ENCODE measurements at regions not wholly inside any gene's neighbourhood (a gene's known extent, or its start where the extent isn't known, plus 50 kb on each side); places are given as distances from the start of the nearest gene placed in this dataset.

DNA sequence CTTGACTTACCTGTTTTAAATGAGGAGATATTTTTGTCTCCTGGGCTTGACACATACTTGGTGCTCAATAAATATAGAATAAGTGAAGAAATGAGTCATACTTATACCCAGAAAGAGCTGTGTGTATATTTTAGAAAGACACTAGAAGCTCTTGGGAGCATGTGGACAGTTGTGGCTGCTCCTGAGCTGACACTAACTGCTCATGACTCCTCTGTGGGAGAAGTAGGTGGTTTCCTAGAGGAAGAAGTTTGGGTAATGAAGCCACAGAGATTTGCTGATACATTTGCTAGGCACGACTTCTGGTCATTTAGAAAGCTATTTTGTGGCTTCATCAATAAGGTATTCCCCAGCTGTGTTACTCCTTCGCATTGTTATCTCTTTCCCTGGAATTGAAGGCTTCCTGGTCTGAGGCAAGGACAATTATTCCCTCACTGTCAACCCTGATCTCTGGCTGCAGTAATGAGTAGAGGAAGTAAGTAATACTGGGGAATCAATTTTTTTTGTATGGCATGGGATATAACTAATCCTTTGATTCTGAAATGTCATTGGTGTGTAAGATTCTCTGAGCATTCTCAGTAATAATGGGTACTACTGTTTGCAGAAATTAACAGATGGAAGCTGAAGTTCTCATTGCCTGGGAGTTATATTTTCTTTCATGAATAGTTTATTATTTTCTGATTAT lies 79.6 kb upstream of the DCBLD2 start:
- no peak for DNase-seq

DNA sequence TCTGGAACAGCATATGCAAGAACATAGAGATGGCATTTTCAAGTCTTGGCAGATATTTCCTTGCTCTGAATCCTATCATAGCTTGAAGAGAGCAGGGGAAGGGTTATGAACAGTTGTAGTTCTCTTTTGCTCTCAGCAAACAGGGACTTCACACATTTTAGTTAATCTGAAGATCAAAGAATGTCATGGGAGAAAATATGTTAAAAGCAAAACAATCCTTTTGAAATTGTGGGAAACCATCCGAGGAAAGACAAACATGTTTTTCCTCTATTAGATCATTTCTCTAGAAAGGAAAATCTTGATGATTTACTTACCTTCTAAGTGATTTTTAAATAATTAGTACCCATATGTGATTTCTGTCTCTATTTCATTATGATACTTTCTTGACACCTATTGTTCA lies 77.8 kb upstream of the DCBLD2 start:
- DNase-seq: no peak

DNA sequence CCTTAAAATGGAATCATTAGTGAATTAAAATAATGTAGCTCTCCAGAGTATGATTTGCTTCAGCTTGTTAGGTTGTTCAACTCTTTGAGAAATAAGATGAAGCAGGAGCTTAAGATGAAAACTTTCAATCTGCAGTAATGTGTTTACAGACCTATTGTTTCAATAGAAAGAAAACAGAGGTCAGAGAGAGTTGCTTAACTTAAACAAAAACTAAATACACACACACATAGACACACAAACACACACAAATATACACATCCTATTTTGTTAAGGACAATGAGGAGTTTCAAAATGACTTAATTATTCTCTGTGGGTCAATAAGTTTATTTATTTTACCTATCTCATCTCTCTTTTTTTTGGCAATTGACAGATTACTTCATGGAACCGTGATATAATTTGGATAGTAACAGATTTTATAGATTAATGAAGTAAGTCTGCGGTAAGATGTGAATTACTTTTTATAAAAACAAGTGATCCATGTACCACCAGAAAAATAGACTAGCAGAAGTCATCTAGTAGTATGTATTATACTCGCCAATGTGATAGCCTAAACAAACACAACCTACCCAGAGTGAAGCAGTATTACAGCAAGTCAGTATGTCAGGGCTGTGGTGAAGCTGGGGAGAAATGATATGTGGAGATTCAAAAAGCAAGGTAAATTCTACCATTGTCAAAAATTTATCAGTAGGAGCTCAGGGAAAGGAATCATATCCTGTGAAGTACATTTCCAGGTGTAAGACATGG lies 76.7 kb upstream of the DCBLD2 start:
- DNase-seq: no peak

DNA sequence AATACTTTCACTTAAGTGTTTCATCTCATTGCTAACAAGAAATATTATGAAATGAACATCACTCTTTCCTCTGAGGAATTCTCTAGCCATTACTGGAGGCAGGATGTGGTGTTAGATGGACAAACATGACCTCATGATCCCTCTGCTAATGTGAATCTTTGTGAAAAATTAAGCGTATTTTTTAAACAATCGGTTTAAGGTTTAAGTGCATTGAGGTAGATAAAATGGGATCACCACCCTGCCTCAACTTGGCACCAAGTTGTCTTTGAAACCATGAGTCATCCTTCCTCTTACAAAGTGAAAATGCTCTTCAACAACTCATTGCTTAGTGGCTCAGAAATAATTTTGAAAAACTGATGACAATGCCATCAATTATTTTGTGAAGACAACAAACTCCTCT lies 76.0 kb upstream of the DCBLD2 start:
- DNase-seq: no peak

DNA sequence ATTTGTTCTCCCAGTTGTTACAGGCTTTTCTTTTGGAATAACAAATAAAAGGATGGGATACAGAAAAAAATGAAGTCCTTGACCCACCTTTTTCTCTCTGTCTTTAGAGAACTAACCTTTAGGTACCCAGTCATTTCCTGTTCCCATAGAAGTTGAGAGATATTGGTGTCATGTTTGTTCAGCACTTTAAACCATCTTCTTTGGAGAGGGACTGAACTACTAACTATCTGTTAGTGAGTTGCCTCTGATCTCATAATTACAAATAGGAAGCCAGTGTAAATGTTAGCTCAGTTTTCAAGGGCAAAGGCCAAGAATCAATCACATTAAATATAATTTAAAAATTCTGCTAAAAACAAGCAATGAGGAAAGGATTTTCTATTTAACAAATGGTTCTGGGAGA lies 72.9 kb upstream of the DCBLD2 start:
- DNase-seq: no peak

DNA sequence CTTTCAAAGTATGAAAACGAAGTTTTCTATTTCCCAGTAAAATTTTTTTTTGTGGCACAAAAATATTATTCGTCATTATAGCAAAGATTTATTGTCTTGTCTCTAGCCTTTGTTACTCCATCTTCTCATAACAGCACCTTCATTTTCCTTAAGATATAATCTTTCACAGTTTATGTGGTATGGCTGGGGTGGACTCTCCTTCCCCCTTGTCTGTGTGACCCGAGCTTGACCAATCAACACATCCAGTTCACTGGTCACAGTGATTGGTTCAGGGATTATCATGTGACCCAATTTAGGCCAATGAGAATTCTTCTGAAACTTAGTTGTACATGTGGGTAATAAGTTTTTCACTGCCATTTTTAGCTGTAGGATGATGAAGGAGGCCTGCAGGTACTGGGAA lies 71.2 kb upstream of the DCBLD2 start:
- DNase-seq: no peak

DNA sequence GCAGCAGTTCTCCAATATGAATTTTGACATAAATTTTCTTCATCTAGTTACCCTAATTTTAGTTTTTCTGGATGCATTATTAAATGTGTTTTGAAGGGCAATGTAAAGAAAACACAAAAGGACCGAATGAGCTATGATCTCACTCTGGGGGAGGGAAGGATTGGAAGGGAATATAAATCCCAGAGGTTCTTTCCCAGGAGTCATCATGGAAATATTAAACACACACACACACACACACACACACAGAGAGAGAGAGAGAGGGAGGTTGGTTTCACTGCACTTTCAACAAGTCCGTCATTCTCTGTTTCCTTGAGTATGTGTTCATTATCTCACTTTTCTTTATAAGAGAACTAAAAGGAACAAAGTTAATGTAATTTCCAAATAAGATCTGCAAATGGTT lies 70.7 kb upstream of the DCBLD2 start:
- DNase-seq: no peak

DNA sequence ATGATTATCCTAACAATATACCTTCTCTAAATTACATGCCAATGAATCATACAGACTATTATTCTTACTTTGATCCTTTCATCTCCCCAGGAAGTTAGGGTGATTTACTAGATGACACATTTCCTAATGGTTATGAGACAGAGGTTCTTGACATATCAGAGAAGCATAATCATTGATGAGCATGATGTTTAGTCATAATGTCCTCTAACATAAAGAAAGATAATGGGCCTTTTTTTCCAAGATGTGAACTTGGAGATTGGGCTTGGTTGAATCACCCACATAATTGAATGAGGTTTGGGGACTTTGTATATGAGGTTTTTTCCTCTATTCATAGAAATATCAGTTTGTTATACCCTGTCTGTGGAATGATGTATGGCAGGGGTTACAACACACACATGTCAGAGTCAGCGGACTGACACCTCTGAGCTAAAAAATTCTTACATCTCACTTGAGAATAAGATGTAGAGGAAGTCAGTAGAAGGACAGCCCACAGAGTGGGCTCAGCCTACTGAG lies 69.7 kb upstream of the DCBLD2 start:
- no peak for DNase-seq

DNA sequence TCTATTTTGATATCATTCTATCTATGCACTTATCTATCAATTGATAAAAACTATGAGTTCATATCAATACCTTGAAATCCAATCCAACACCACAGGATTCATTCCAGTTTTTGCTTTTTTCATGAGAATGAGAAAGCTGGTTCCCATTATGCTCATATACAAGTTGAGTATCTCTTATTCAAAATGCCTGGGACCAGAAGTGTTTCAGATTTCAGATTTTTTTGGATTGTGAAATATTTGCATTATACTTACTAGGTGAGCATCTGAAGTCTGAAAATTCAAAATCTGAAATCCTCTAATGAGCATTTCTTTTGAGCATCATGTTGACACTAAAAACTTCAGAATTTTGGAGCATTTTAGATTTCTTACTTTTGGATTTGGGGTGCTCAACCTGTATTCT lies 67.8 kb upstream of the DCBLD2 start:
- DNase-seq: no peak

DNA sequence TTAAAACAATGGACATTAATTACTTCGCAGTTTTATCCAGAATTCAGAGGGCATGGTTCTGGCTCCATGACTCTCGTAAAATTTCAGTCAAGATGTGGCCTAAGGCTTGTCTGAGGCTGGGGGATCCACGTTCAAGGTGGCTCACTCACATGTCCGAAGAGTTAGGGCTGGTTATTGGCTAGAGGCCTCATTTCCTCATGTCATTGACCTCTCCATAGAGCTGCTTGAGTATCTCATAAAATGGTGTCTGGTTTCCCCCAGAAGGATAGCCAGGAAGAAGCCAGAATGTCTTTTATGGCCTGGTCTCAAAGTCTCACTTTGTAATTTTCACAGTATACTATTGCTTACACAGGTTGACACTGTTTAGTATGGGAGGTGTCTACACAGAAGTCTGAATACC lies 67.3 kb upstream of the DCBLD2 start:
- DNase-seq: no peak

DNA sequence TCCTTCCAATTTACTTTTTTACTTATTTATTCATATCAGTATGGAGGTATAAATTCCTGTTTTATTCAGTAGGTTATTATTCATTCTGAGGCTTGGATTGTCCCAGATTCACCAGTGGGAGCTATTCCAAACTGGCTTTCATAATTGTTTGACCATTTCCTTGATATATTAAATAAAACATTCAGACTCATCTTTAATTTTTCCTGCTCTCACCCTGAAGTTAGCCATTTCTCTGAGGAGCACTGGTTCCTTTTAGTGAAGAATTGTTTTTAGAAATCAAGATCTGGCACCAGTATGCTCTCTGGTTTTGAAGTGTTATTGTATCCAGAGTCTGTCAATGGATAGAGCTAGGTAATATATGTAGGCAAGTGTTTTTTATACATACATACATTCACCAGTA lies 66.9 kb upstream of the DCBLD2 start:
- DNase-seq: no peak

DNA sequence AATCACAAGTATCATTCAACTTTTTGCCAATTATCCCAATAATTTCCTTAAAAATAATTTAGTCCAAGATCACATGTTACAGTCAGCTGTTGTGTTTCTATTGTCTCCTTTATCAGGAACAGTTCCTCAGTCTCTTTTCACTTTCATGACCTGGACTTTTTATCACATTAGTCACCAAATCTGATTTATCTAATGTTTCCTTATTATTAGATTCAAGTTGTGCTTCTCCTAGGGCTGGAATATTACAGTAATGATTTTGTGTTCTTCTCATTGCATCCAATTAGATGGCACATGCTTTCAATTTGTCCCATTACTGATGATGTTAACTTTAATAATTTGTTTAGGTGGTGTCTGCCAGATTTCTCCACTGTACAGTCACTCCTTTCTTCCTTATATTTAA lies 66.3 kb upstream of the DCBLD2 start:
- no peak for DNase-seq

DNA sequence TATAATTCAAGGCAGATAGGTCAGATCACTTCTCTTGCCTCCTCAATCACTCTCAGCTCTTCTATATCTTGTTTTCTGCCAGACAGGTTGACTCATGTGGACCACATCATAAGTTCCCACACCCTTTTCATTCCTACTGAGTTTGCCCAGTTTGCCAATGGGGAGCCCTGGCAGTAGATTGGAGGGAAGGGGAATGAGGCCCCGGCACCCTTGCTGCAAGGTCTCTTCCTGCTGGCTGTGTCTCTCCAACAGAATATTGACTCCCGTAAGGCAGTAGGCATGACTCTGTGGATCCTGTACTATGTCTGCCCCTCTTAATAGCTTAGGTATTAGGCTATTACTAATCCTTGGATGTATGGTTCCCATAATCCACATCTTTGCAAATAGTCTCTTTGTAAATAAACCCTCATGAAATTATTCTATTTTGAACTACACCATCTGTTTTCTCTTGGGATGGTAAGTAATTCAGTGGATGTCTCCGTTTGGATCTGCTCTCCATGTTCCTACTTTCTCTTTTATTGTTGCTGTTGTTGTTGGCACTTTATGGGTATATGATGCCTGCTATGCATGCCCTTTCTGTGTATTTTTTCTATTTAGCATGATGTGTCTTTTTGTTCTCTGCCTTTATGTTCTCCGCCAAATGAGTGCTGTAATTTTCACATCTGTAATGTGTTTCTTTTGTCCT lies 65.5 kb upstream of the DCBLD2 start:
- DNase-seq: no peak

DNA sequence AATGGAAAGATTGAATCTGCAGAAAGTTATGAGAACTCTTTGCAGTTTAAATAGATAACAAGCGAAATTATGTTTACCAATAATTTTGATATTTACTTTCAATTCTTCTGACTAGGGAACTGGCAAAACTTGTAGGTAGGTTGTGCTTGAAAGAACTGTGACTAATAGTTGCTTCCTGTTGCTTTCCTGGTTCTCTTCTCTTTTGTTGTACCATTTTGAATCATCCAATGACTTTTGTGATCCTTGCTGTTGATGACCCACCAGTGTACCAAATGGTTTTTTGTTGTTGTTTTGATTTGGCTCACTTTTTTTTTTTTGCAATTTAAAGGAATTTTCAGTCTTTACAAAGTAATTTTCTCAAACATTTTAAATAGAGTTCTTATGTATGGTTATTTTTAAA lies 64.9 kb upstream of the DCBLD2 start:
- no peak for DNase-seq

DNA sequence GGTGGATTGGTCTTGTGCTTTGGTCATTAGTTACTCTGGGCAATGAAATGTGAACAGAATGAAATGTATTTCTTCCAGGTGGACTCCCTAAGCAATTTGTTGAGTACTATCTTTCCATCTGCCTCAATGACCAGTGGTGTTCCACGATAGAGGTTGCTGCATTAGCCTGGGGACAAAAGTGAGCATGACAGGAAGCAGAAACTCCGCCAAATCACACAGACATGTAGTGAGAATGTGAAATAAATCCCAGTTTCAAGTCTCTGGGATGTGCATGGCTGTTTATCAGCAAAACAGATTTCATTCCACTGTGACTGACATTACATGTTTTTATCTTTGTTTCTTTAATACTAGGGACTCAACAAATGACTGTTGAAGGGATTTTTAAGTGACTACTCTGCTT lies 63.3 kb upstream of the DCBLD2 start:
- DNase-seq: no peak

DNA sequence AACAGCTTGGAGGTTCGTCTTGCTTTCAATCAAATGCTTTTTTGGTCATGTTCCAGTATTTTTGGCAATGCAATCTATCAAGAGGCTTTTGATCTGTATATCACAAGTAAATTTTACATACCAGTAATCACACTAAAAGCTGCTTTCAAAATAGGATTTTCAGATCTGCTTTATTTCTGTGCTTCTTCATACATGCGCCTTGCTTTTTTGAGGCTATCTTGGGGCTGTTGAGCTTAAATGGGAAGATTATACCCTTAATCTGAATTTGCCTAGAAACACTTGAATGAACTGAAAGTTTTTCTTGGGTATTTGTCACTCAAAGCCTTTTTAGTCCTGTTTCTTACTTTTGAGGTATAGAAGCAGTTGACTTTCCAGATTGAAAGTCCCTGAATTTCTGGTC lies 62.1 kb upstream of the DCBLD2 start:
- DNase-seq: no peak

DNA sequence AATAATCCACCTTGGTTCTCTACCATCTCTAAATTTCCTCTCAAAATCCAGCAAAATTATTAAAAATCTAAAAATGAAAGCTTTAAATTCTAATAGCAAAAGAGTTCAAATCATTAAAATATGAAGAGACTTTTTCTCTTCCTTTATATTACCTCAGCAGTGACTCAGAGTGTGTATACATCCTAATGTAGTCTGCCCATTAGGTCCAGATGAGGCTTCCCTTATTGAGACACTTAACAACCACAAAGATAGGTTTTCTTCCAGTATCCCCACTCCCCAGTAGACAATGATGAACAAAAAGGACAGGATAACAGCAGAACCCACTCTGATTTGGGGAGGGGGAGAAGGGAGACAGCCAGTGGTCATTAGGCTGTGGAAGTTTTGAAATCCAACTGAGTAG lies 61.5 kb upstream of the DCBLD2 start:
- DNase-seq: no peak

DNA sequence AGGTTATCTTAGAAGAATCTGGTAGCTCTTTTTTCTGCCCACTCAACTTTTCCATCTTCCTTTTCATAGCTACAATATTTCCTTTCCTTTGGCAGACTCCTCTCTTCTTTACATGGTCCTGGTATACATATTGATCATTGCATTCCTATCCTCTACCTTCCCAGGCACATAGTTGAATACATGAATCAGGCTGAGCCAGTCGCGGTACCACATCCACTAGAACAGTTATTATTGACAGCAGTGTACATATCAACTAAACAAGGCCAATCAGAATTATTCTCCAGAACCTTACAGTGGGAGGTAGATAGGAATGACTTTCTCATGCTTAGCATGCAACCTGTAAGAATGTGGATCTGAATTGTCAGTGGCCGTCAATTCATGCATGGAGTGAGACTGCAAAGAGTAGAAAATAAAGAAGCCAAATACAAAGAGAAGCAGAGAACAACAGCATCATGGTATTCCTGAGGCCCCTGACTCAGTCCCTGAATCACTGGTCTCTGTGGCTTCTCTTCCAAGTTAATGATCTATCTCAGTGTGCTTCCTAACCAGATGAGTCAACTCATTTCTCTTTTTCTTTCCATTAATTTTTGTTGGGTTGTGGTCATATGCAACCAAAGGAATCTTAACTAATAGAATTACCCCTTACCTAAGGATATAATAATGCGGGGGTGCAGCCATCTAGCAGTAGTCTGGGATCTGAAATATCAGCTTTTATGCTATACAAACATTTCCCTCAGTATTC lies 60.9 kb upstream of the DCBLD2 start:
- DNase-seq: no peak

DNA sequence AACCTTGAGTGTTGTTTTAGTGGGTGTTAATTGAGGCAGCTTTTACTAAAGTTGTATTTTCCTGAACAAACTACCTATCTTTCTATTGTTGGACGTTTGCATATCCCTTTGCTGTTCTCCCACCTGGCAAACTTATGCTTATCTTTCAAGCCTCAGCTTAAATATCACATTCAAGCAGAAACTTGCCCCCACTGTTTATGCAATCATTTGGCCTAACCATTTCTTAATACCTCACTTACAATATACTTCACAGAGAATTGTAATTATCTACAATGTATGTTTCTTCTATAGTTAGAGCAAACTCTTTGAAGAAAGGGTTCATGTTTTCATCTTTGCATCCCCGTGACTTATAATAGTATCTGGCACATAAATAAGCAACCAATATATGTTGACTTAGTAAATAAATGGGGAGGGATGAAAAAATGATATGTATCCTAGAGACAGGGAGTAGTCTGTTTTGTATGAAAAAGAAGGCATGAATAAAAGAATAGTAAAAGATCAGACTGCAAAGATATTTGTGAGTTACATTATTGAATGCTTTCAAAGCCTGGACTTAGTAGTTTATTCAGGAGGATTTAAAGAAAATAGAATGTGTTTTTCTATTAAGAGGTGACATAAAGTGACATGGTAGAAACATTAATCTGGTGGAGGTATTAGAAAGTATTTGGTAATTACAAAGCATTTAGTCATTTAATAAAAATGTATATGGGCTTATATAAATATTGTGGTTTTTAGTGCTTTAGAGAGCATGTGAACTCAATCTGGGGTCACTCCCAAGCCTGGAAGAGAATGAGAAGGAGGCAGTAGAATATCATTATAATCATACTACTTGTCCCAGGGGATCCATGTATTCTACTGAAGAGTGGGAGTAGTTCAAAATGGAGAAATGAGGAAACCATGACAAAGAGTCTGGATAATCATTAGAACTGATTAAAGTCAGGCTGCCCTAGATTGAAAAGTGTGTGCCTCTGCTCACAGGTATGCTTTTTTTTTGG lies 60.0 kb upstream of the DCBLD2 start:
- DNase-seq: no peak

DNA sequence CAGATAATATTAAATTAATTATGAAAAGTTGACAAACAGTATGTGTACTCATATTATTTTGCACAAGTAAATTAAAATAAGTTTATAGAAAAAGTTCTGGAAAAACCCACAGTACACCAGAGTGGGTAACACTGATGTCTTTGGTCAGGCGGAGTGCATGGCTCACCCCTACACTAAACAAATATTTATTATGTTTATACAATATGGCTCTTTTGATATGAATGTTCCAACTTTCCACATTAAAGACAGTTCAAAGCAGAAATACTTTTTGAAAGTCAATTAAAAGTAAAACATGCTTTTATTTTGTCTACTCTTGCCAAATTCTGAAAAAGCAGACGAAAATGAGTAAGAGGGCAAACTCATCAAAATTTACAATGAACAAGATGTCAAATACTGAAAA lies 56.2 kb upstream of the DCBLD2 start:
- DNase-seq: no peak

DNA sequence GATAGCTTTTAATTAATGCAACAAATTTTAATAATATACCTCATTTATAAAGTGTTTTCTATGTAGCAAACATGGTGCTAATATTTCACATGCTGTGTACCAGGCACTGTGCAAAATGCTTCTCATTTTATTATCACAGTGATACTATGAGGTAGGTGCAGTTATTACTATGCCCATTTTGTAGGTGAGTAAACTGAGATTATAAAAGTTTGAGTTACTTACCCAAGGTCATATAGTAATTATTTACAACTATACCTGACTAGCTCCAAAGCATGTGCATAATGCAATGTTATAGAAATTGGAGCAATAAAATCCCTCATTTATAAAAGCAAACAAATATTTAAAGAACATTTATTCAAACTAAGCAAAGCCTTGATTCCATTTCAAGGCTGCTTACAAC lies 54.5 kb upstream of the DCBLD2 start:
- DNase-seq: no peak
